C1 segment of cervical spinal cord (tissue), 14 donors: ENCODE measurements at regions not wholly inside any gene's neighbourhood (a gene's known extent, or its start where the extent isn't known, plus 50 kb on each side); places are given as distances from the start of the nearest gene placed in this dataset.

Experiments
- DNase-seq, 14 donors: peaks; one replicate each; lab custom pipeline; 2025; lab: John Stamatoyannopoulos, UW

GRCh38 chr7:42758124-42758523 lies 153.7 kb downstream of the C7orf25 start:
- no peak for DNase-seq

DNA sequence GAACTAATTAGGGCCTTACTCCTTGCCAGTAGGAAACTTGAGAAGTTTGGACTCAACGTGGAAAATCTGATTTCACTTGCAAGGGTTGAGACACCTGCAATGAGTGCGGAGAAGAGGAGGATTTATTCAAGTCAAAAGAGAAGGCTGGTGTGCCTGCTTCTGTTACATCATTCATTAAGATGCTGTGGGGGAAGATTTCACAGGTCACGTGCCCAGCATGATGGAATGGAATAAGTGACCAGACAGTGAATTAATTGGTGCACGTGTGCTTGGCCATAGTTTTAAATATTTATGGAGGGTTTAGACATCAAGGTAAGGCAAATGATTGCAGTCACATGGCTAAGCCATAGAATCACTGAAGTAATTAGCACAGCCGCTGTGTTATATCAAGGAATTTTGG lies 155.0 kb downstream of the C7orf25 start:
- DNase-seq, result no peak

DNA sequence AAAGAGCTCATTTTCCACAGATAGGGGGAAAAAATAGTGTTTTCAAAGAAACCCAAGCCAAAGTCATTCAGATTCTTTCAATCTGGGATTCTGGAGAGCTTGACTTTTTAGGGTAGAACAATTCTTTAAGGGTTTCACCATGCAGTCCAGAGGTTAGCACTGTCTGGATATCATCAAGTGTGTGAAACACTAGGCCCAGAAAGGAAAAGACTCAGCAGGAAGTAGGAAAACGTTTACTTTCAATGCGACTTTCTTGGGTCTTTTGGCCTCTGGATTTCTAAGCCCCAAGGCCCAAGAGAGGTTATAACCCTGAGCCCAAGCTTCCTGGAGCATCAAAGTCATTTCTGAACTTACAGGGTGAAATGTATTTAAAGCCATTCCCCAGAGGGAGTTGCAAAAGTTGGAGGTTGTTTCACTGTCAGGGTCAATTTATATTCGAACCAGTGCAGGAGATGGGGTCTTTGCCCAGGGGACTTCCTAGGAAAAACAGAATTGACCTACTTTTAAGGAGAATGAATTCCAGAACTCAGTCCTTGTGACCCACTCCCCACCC lies 158.0 kb downstream of the C7orf25 start:
- DNase-seq, result peak in 1 of 14 donors; percentile 10

DNA sequence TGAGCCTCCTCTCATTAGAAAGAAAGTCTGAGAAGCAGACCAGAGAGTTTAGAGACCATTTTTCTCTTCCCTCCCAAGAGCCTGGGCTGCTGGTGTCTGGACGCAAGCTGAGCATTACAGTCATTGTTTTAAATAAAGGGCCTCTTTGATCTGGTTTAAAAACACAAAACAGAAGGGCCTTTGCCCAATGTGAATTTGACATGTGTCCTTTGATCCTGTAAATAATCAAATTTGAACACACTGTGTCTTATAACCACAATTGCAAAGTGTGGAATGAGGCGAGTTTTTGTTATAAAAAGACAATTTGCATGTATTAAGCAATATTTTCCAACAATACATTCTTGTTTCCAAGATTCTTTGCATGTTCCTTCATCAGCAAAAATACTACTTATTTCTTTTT lies 158.5 kb downstream of the C7orf25 start:
- DNase-seq, result peak in 1 of 14 donors; percentile 3

GRCh38 chr7:42750172-42750571 lies 161.7 kb downstream of the C7orf25 start:
- DNase-seq, result no peak

DNA sequence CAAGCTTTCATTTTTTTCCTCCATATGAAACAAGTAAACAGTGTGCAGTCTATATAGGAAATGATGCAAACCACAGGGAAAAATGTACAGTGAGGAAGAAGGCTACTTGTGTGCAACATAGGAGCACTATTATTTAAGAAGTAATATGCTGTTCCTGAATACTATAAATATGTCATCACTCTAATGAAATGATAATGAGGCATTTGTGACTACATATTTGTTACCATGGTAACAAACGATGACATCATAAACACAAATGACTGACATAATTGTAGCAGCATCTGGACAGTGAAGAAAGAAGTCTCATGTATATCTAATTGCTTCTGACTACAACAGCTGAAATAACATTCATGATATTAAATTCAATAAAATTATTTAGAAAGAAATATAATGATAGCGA lies 164.8 kb downstream of the C7orf25 start:
- DNase-seq, result no peak

GRCh38 chr7:42746214-42746613 lies 165.7 kb downstream of the C7orf25 start:
- DNase-seq, result no peak

DNA sequence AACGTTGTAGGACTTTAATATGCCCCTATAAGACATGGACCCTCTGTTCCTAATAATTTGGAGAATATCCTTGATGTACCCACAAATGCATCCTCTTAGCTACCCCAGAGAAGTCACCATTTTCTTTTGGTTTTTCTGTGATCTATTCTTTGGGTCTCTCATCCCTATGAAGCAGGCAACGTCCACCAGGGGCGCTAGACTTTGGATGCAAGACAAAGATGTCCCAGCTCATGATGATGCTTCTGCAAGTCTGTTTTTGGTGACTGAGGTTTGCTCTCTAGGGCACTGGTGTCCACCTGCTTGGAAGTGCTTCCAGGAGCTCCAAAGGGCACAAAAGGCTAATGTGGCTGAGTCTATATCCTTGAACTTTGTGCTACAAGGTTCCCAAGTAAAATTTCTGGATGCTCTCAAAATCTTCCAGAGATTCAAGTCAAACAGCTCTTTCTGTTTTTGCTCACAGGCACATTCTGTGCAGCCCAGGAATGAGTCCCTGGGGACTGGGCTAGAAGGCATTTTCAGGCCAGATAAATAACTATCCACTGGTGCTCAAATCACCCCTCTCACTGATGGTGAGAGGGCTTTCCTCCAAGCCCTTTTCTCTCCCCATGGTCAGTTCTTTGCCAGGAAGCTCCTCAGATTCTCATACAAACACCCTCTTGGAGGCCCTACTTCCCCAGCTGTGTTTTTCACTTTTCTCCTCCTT lies 166.4 kb downstream of the C7orf25 start:
- DNase-seq, result no peak

GRCh38 chr7:42744746-42745145 lies 167.1 kb downstream of the C7orf25 start:
- DNase-seq, result no peak

DNA sequence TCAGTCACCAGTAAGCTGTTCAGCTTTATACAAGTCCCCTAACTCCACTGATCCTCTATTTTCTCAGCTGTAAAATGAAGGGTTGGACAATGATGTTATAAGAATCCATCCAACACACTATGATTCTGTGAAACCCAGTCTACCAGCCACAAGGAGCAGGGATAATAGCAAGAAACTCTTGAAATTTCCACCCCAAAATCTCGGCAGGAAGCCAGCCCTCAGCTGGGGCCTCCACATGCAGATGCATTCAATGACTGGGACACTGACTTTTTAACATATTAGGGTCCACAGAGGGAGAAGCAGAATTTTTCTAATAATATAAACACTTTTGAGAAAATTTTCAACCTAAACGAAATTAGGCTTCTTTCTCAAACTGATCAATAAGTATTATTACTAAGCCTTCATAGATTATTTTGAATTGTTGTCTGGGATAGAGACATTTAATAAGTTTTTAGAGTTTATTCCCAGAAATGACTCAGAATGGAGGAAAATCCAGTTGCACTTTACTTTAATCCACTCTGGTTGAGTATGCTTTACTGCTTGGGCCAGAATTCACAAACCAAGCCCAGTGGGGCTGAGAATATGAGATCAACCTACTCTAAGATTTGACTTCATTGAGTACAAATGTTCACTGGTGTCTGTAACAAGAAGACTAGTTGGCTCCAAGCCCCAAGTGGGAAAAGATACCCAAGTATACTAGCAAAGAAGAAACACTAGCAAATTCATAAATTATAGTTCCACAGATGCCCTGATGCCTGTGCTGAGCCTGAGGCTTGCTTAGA lies 168.6 kb downstream of the C7orf25 start:
- DNase-seq, result no peak

DNA sequence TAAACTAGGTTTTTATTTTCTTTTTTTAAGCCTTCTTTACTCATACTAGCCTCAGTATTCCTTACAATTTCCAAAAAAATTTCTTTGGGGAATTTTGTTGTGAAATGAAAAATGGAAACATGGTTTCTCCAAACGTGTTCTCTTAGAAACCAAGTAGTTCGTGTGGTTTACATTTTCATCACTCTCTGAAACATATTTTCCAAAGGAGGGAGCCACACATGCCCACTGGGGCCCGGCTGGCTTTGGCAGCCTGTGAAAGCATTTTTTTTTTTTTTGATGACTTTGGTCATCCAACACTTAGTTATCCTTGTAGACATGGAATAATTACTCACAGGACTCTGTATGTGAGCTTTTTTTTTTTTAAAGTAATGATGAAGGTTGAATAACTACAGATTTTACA lies 169.6 kb downstream of the C7orf25 start:
- DNase-seq, result no peak

DNA sequence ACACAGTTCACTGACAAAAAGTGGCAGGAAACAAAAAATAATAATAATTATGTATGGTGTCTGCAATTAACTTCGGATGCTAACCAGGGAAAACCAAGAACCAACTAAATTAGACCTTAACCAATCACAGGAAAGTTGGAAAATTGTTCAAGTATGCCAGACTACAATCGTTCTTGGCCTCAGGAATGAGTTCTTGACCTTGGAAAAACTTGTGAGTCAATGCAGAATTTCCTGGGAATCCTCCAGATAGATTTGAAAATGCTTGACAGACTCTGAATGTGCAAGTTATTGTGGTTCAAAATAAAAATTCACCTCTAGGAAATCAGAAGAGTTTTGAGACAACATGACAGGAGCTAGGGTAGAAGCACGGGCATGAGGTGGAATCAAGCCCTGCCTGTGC lies 171.5 kb downstream of the C7orf25 start:
- DNase-seq, result no peak

DNA sequence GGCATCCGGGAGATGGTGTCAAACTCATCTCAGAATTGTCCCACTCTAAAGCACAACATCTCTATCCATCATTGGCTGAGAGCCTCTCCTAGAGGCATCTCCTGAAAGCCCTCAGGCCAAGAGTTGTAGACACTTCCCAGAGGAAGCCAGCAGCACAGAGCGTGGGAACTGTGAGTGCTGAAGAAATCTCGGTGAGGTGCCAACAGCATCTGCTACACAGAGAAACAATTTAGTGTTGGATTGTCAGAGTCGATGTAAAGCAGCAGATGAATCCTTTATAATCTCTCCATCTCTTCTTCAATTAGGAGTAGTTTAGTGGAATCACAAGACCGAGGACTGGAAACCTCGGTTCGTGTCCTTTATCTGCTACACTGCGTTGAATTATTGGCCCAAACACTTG lies 172.2 kb downstream of the C7orf25 start:
- DNase-seq, result no peak

GRCh38 chr7:42736931-42737330 lies 174.9 kb downstream of the C7orf25 start:
- no peak for DNase-seq

- no peak for DNase-seq
Measured at GRCh38 chr7:42735081-42735480, 176.8 kb downstream of the C7orf25 start.

- DNase-seq, result no peak
Measured at GRCh38 chr7:42734568-42734967, 177.3 kb downstream of the C7orf25 start.

GRCh38 chr7:42733040-42733439 lies 178.8 kb downstream of the C7orf25 start:
- DNase-seq, result no peak

DNA sequence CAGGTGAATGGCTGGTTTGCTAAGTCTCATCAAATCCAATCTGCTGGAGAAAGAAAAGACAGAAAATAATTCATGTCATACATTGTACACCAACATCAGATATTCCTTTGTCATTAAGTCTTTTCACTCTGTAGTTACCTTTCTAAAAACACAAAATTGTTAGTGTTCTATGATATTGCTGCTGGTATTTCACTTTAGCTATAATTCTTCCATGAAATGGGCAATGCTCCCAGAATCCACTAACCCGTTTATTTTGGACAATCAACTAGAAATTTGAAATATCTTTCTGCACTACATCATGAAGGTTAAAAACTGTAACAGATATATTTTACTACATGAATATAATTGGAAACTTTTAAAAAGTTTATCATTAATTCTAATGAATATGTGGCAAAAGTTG lies 181.3 kb downstream of the C7orf25 start:
- no peak for DNase-seq

- DNase-seq, result no peak
Measured at GRCh38 chr7:42729053-42729765, 182.7 kb downstream of the C7orf25 start.

- DNase-seq, result no peak
Measured at GRCh38 chr7:42727451-42727850, 184.4 kb downstream of the C7orf25 start.

- DNase-seq, result no peak
Measured at GRCh38 chr7:42726066-42726785, 185.6 kb downstream of the C7orf25 start.

GRCh38 chr7:42722716-42723115 lies 189.2 kb downstream of the C7orf25 start:
- DNase-seq, result no peak
